GM12878 (cell line): ENCODE measurements at regions not wholly inside any gene's neighbourhood (a gene's known extent, or its start where the extent isn't known, plus 50 kb on each side); places are given as distances from the start of the nearest gene placed in this dataset.

Source experiments
- ATAC-seq: fragments of 200-7000 bp; cut with Tn5 transposase; 3 replicates; pipeline ENCODE4 v1.9.1; 2020; ENCODE audit warnings: mild to moderate bottlenecking, moderate library complexity
- BruUV-seq: library from RNA; stranded (reverse); fragments of 400-500 nt; replicated peaks from 2 replicates; lab custom pipeline; 2021; lab: Mats Ljungman, UMichigan
- CTCF ChIA-PET: fragments of 300-600 bp; sonication (Branson Sonifier 250); formaldehyde crosslinking; extraction: SDS; loops from one replicate; lab custom pipeline; 2021; ENCODE audit warnings: inconsistent platforms; lab: Yijun Ruan, JAX
- POLR2A ChIA-PET: fragments of 350-600 bp; formaldehyde crosslinking; extraction: SDS; loops from one replicate; lab custom pipeline; 2021; ENCODE audit warnings: inconsistent platforms; lab: Charles Lee
- RAD21 ChIA-PET: fragments of 300-600 bp; sonication (Branson Sonifier 250); formaldehyde crosslinking; loops from one replicate; lab custom pipeline; 2023; ENCODE audit warnings: antibody characterized with exemption; ENCODE audit not compliant: unreplicated experiment; lab: Charles Lee
- SMC1A ChIA-PET: fragments of 300-600 bp; sonication (Branson Sonifier 250); formaldehyde crosslinking; loops from one replicate; lab custom pipeline; 2023; ENCODE audit not compliant: unreplicated experiment, uncharacterized antibody; lab: Charles Lee
- DNase-seq: peaks from one replicate; pipeline ENCODE4 v3.0.0-alpha.2; 2011; ENCODE audit warnings: low read depth, low spot score
- FAIRE-seq: peaks from 3 replicates; lab custom pipeline; 2011; peaks lifted over from hg19 to GRCh38; lab: Jason Lieb, UNC
- H2AFZ ChIP-seq: 2 replicates; pipeline ENCODE4 v1.6.0; 2011; ENCODE audit warnings: low read depth, low read length, control low read depth; ENCODE audit not compliant: control insufficient read depth
- H3K27ac ChIP-seq: 2 replicates; pipeline ENCODE4 v1.5.1; 2011; ENCODE audit warnings: control low read depth; ENCODE audit not compliant: control insufficient read depth, insufficient read depth
- H3K27me3 ChIP-seq, 2 experiments: replicated peaks in 1 of 2; 2 replicates each; pipeline versions ENCODE4 v1.6.0 to v1.6.1; 2011; ENCODE audit warnings: low read length in 1 of 2; ENCODE audit not compliant: control insufficient read depth in 2 of 2, insufficient read depth in 2 of 2
- H3K36me3 ChIP-seq, 2 experiments: 2 replicates each; pipeline ENCODE4 v1.5.1; 2011; ENCODE audit warnings: low read length in 1 of 2; ENCODE audit not compliant: control insufficient read depth in 2 of 2, insufficient read depth in 2 of 2
- H3K4me1 ChIP-seq: 2 replicates; pipeline ENCODE4 v1.6.1; 2011; ENCODE audit warnings: mild to moderate bottlenecking, low read length, moderate library complexity, mixed read lengths; ENCODE audit not compliant: control insufficient read depth, insufficient read depth
- H3K4me2 ChIP-seq: 2 replicates; pipeline ENCODE4 v1.6.0; 2011; ENCODE audit warnings: control low read depth; ENCODE audit not compliant: control insufficient read depth, insufficient read depth
- H3K4me3 ChIP-seq: fragments of 200-600 bp; sonication (generic); 2 replicates; pipeline ENCODE4 v1.5.1; 2016
- H3K79me2 ChIP-seq: 2 replicates; pipeline ENCODE4 v1.6.0; 2011; ENCODE audit warnings: low read length; ENCODE audit not compliant: control insufficient read depth, insufficient read depth
- H3K9ac ChIP-seq: 2 replicates; pipeline ENCODE4 v1.8.0; 2011; ENCODE audit warnings: low read length, control low read depth, mixed read lengths; ENCODE audit not compliant: control insufficient read depth, insufficient read depth
- H3K9me3 ChIP-seq: replicated peaks from 3 replicates; pipeline ENCODE4 v1.5.1; 2011; ENCODE audit warnings: mild to moderate bottlenecking, low read length; ENCODE audit not compliant: control insufficient read depth, insufficient read depth
- H4K20me1 ChIP-seq: 2 replicates; pipeline ENCODE4 v1.6.0; 2011; ENCODE audit not compliant: control insufficient read depth, insufficient read depth
- CHD1 ChIP-seq: IDR thresholded peaks from 2 replicates; pipeline ENCODE4 v1.6.1; 2012; ENCODE audit warnings: low read depth, low read length, improper control_type of control experiment
- CHD4 ChIP-seq: fragments of 200-600 bp; sonication (generic); IDR thresholded peaks from 2 replicates; pipeline ENCODE4 v1.6.1; 2016; ENCODE audit warnings: mild to moderate bottlenecking
- ELK1 ChIP-seq: IDR thresholded peaks from 2 replicates; pipeline ENCODE4 v1.6.1; 2012; ENCODE audit warnings: low read depth, low read length, improper control_type of control experiment
- FOS ChIP-seq: IDR thresholded peaks from 3 replicates; pipeline ENCODE4 v1.6.1; 2011; ENCODE audit warnings: borderline replicate concordance; ENCODE audit not compliant: insufficient read length; ENCODE audit errors: extremely low read depth
- HDAC2 ChIP-seq: fragments of 200-600 bp; sonication (generic); IDR thresholded peaks from 2 replicates; pipeline ENCODE4 v1.6.1; 2017
- MTA2 ChIP-seq: fragments of 450-650 bp; IDR thresholded peaks from 2 replicates; pipeline ENCODE4 v1.6.1; 2016; ENCODE audit warnings: low read depth, mild to moderate bottlenecking, moderate library complexity
- MXI1 ChIP-seq: fragments of 150-350 bp; IDR thresholded peaks from 2 replicates; pipeline ENCODE4 v1.6.1; 2011; ENCODE audit warnings: low read depth, mild to moderate bottlenecking, inconsistent platforms, low read length, improper control_type of control experiment
- NBN ChIP-seq: fragments of 450-650 bp; IDR thresholded peaks from 2 replicates; pipeline ENCODE4 v1.6.1; 2016
- NFYA ChIP-seq: IDR thresholded peaks from 2 replicates; pipeline ENCODE4 v1.6.1; 2011; ENCODE audit warnings: low read depth, mild to moderate bottlenecking, low read length, improper control_type of control experiment, borderline replicate concordance
- NFYB ChIP-seq: IDR thresholded peaks from 2 replicates; pipeline ENCODE4 v1.6.1; 2011; ENCODE audit warnings: low read depth, mild to moderate bottlenecking, low read length, improper control_type of control experiment, moderate library complexity; ENCODE audit not compliant: insufficient read depth
- NR2C2 ChIP-seq: IDR thresholded peaks from 2 replicates; pipeline ENCODE4 v1.6.1; 2011; ENCODE audit warnings: borderline replicate concordance, low read depth; ENCODE audit not compliant: control insufficient read depth, insufficient read length
- RAD21 ChIP-seq: IDR thresholded peaks from 2 replicates; pipeline ENCODE4 v1.6.1; 2011; ENCODE audit warnings: mild to moderate bottlenecking, low read depth, low read length, moderate library complexity; ENCODE audit not compliant: insufficient read depth
- RELA ChIP-seq: fragments of 450-650 bp; IDR thresholded peaks from 2 replicates; pipeline ENCODE4 v1.8.0; 2014; ENCODE audit warnings: borderline replicate concordance; ENCODE audit not compliant: partially characterized antibody
- RUNX3 ChIP-seq: IDR thresholded peaks from 2 replicates; pipeline ENCODE4 v1.6.1; 2012; ENCODE audit warnings: low read length, inconsistent platforms
- ZNF24 ChIP-seq: fragments of 450-650 bp; IDR thresholded peaks from 2 replicates; pipeline ENCODE4 v1.6.1; 2017; ENCODE audit warnings: antibody characterized with exemption, mild to moderate bottlenecking
- in situ Hi-C: fragments of 300-500 bp; cut with MboI; formaldehyde crosslinking; loops from 9 replicates; pipeline ENCODE4 v1.14.3; 2018; ENCODE audit warnings: mixed read lengths
- intact Hi-C: fragments of 100-400 bp; cut with micrococcal nuclease; formaldehyde crosslinking; loops from one replicate; pipeline ENCODE4 v1.14.2; 2022; ENCODE audit not compliant: unreplicated experiment
- TF ChIP-seq, protein P1 (sequence below): fragments of 450-650 bp; IDR thresholded peaks from 2 replicates; pipeline ENCODE4 v1.6.1; 2014; ENCODE audit warnings: mild to moderate bottlenecking
- TF ChIP-seq, protein P2 (sequence below): IDR thresholded peaks from 2 replicates; pipeline ENCODE4 v1.6.1; 2011; ENCODE audit warnings: mild to moderate bottlenecking, low read depth, low read length, moderate library complexity; ENCODE audit not compliant: insufficient replicate concordance
- TF ChIP-seq, protein P3 (sequence below): fragments of 450-650 bp; IDR thresholded peaks from 2 replicates; pipeline ENCODE4 v1.6.1; 2017; ENCODE audit warnings: mild to moderate bottlenecking, low read depth, inconsistent platforms; ENCODE audit not compliant: poor library complexity, severe bottlenecking
- TF ChIP-seq, protein P4 (sequence below): IDR thresholded peaks from 2 replicates; pipeline ENCODE4 v1.6.1; 2011; ENCODE audit warnings: borderline replicate concordance, low read depth, mild to moderate bottlenecking, moderate library complexity, low read length; ENCODE audit not compliant: insufficient read depth, poor library complexity, severe bottlenecking

DNA sequence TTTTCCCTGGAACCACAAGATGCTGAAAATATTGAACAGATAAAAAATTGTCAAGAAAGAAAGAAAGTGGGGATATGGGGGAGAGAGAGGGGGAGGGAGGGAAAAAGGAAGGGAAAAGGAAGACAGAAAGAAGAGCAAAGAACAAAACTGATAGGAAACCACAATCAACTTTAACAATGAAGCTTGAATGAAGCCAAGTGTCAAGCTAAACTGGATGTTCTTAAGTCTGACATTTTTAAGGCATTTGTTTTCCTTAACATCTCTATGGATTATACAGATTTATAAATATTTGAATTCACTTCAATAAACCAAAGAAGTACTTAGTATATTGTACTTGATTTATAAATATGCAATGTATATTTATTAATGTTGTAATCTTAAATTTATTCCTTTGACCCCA is 197.6 kb upstream of the SMLR1 start:
- TF ChIP-seq, protein P1, sequence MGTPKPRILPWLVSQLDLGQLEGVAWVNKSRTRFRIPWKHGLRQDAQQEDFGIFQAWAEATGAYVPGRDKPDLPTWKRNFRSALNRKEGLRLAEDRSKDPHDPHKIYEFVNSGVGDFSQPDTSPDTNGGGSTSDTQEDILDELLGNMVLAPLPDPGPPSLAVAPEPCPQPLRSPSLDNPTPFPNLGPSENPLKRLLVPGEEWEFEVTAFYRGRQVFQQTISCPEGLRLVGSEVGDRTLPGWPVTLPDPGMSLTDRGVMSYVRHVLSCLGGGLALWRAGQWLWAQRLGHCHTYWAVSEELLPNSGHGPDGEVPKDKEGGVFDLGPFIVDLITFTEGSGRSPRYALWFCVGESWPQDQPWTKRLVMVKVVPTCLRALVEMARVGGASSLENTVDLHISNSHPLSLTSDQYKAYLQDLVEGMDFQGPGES, result no peak
- TF ChIP-seq CHD1 (no peak), MTA2 (no peak), MXI1 (no peak), RELA (no peak), NBN (no peak), ZNF24 (no peak), RUNX3 (no peak), NFYB (no peak), NFYA (no peak), NR2C2 (no peak), CHD4 (no peak), HDAC2 (no peak), ELK1 (no peak), FOS (no peak), RAD21 (no peak)
- TF ChIP-seq, protein P2, sequence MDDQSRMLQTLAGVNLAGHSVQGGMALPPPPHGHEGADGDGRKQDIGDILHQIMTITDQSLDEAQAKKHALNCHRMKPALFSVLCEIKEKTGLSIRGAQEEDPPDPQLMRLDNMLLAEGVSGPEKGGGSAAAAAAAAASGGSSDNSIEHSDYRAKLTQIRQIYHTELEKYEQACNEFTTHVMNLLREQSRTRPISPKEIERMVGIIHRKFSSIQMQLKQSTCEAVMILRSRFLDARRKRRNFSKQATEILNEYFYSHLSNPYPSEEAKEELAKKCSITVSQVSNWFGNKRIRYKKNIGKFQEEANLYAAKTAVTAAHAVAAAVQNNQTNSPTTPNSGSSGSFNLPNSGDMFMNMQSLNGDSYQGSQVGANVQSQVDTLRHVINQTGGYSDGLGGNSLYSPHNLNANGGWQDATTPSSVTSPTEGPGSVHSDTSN, result no peak
- TF ChIP-seq, protein P3, sequence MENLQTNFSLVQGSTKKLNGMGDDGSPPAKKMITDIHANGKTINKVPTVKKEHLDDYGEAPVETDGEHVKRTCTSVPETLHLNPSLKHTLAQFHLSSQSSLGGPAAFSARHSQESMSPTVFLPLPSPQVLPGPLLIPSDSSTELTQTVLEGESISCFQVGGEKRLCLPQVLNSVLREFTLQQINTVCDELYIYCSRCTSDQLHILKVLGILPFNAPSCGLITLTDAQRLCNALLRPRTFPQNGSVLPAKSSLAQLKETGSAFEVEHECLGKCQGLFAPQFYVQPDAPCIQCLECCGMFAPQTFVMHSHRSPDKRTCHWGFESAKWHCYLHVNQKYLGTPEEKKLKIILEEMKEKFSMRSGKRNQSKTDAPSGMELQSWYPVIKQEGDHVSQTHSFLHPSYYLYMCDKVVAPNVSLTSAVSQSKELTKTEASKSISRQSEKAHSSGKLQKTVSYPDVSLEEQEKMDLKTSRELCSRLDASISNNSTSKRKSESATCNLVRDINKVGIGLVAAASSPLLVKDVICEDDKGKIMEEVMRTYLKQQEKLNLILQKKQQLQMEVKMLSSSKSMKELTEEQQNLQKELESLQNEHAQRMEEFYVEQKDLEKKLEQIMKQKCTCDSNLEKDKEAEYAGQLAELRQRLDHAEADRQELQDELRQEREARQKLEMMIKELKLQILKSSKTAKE, result no peak
- TF ChIP-seq, protein P4, sequence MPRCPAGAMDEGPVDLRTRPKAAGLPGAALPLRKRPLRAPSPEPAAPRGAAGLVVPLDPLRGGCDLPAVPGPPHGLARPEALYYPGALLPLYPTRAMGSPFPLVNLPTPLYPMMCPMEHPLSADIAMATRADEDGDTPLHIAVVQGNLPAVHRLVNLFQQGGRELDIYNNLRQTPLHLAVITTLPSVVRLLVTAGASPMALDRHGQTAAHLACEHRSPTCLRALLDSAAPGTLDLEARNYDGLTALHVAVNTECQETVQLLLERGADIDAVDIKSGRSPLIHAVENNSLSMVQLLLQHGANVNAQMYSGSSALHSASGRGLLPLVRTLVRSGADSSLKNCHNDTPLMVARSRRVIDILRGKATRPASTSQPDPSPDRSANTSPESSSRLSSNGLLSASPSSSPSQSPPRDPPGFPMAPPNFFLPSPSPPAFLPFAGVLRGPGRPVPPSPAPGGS, result no peak
- no peaks in the 10 kb centered on the region for H3K36me3 ChIP-seq
- no peak overlapping the region for H3K27ac ChIP-seq
- ChIA-PET SMC1A (interaction anchor here (0.6 to 1.8 kb wide), 6 partner anchors 43 to 584 kb away, joined by 3 to 5 read pairs (median 4); no protein-coding TSS in a partner anchor), CTCF (interaction anchor here (1.4 kb wide), 2 partner anchors 24 to 69 kb away, joined by 3 to 4 read pairs; no protein-coding TSS in a partner anchor), POLR2A (no interaction called here), RAD21 (no interaction called here)
- no peak overlapping the region for H3K4me3 ChIP-seq
- no peaks in the 10 kb centered on the region for H3K79me2 ChIP-seq
- H4K20me1 ChIP-seq, result no peaks in the 10 kb centered on the region
- in situ Hi-C loops, result no loop called here
- ATAC-seq (no peak), FAIRE-seq (no peak), DNase-seq (no peak)
- no peaks in the 10 kb centered on the region for H3K9me3 ChIP-seq
- no peak overlapping the region for H3K4me2 ChIP-seq
- H3K27me3 ChIP-seq, result no peaks in the 10 kb centered on the region
- H3K4me1 ChIP-seq, result peaks cover 5% of the 10 kb centered on the region; the same call in 1 of the 2 replicates
- H3K9ac ChIP-seq, result no peak overlapping the region
- no TSS peak for BruUV-seq
- no peak overlapping the region for H2AFZ ChIP-seq
- intact Hi-C loops, result no loop called here
